ENCODE measurements at regions not wholly inside any gene's neighbourhood (a gene's known extent, or its start where the extent isn't known, plus 50 kb on each side); places are given as distances from the start of the nearest gene placed in this dataset.

DNA sequence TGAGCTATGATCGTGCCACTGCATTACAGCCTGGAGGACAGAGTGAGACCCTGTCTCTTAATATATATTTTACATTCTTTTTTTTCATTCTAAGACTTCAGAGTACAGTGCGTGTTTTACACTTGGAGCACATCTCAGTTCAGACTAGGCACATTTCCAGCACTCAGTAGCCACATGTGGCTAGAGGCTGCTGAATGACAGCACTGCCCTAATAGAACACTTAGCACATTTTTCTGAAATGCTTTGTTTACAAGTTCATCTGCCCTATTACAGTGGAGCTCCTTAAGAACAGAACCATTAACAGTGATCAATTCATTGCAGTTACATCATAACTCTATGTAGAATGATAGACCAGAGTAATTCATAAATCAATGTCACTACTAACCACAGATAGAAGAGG lies 138.1 kb downstream of the SUCLG1 start:
- POLR2A ChIA-PET = no interaction called here
- no peaks in the 10 kb centered on the region for H3K9me3 ChIP-seq (ENCODE audit: control insufficient read depth, insufficient read depth, low read depth, low read length)
- 0 out of 2 replicates have a peak, but pooled peaks cover 2% of the 10 kb centered on the region for H3K27me3 ChIP-seq (ENCODE audit: control insufficient read depth, insufficient read depth, low read length)
- H3K4me3 ChIP-seq (ENCODE audit: low read depth in 2 of 2, low read length in 2 of 2) = no peak overlapping the region
- intact Hi-C loops (cut with micrococcal nuclease; ENCODE audit: unreplicated experiment) (no loop called here), in situ Hi-C loops (cut with HindIII; ENCODE audit: low pct_unique_long_range_greater_than_20kb, low sequenced_read_pairs) (no loop called here)
- no peak for TF ChIP-seq REST (IDR thresholded peaks at IDR 0.05; ENCODE audit: insufficient read depth in 1 of 2, low read depth in 2 of 2, low read length in 1 of 2)
- TF ChIP-seq, protein P1, sequence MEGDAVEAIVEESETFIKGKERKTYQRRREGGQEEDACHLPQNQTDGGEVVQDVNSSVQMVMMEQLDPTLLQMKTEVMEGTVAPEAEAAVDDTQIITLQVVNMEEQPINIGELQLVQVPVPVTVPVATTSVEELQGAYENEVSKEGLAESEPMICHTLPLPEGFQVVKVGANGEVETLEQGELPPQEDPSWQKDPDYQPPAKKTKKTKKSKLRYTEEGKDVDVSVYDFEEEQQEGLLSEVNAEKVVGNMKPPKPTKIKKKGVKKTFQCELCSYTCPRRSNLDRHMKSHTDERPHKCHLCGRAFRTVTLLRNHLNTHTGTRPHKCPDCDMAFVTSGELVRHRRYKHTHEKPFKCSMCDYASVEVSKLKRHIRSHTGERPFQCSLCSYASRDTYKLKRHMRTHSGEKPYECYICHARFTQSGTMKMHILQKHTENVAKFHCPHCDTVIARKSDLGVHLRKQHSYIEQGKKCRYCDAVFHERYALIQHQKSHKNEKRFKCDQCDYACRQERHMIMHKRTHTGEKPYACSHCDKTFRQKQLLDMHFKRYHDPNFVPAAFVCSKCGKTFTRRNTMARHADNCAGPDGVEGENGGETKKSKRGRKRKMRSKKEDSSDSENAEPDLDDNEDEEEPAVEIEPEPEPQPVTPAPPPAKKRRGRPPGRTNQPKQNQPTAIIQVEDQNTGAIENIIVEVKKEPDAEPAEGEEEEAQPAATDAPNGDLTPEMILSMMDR (IDR thresholded peaks at IDR 0.05) = no peak
- TF ChIP-seq POLR2AphosphoS5 (IDR thresholded peaks at IDR 0.05; ENCODE audit: low read depth, low read length) = no peak
- TF ChIP-seq SIN3A (IDR thresholded peaks at IDR 0.05; ENCODE audit: borderline replicate concordance, insufficient read depth, low read depth, low read length) = no peak
- TF ChIP-seq TCF7L2 (IDR thresholded peaks at IDR 0.05; ENCODE audit: low read depth, low read length) = no peak
- no peaks in the 10 kb centered on the region for H3K4me1 ChIP-seq (ENCODE audit: control insufficient read depth, insufficient read depth, low read length)
- H3K36me3 ChIP-seq (ENCODE audit: control insufficient read depth, insufficient read depth, low read length) = no peaks in the 10 kb centered on the region
- ATAC-seq = no peak
- DNase-seq (ENCODE audit: low read depth, low spot score) = no peak
- CTCF ChIA-PET = no interaction called here
- BruUV-seq (replicated peaks) = no TSS peak
- H3K27ac ChIP-seq (ENCODE audit: low read length) = no peak overlapping the region

DNA sequence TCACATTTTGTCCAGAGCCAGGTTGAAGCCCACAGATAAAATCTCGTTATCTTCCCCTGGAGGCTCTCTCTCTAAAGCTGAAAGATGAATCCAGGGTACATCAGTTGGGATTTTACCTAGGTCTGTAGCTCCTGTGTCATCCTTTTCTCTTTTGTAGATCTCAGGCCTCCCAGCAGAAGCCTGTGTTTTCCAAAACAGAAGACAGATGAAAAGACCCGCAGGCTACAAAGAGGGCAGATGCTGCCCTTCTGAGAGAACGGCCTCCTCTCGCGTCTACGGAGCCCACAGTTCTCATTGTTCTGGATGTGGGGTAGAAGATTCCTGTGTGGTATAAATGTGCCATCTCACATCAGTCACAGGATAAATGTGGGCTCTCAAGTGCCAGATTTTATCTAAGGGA lies 139.5 kb downstream of the SUCLG1 start:
- ATAC-seq (no peak), DNase-seq (ENCODE audit: low read depth, low spot score) (no peak)
- TF ChIP-seq, protein P1 (IDR thresholded peaks at IDR 0.05) = no peak
- ChIA-PET CTCF (no interaction called here), POLR2A (no interaction called here)
- Histone ChIP-seq H3K4me1 (ENCODE audit: control insufficient read depth, insufficient read depth, low read length) (no peaks in the 10 kb centered on the region), H3K27me3 (ENCODE audit: control insufficient read depth, insufficient read depth, low read length) (0 out of 2 replicates have a peak, but pooled peaks cover 2% of the 10 kb centered on the region), H3K36me3 (ENCODE audit: control insufficient read depth, insufficient read depth, low read length) (no peaks in the 10 kb centered on the region), H3K27ac (ENCODE audit: low read length) (no peak overlapping the region), H3K9me3 (ENCODE audit: control insufficient read depth, insufficient read depth, low read depth, low read length) (no peaks in the 10 kb centered on the region), H3K4me3 (ENCODE audit: low read depth in 2 of 2, low read length in 2 of 2) (no peak overlapping the region)
- BruUV-seq (replicated peaks) = no TSS peak
- in situ Hi-C loops (cut with HindIII; ENCODE audit: low pct_unique_long_range_greater_than_20kb, low sequenced_read_pairs) = no loop called here
- intact Hi-C loops (cut with micrococcal nuclease; ENCODE audit: unreplicated experiment) = no loop called here

DNA sequence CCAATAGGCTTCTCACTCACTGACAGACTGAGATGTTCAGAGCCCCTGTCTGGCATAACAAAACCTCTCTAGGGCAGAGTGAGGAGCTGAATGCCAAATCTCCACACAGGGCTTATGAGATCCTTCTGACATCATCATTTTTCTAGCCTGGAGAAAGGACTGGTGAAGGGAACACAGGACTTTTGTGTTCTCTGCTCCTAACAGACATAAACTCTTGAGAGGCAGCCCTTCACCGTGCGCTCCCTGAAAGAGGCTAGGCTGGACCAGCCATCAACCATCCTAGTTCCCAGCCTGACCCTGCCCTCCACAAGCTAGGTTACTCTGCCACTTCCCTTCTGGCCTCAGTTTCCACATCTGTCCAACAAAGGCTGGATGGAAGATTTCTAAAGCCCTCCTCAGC lies 141.9 kb downstream of the SUCLG1 start:
- no peaks in the 10 kb centered on the region for H3K4me1 ChIP-seq (ENCODE audit: control insufficient read depth, insufficient read depth, low read length)
- CTCF ChIA-PET = no interaction called here
- POLR2A ChIA-PET = no interaction called here
- in situ Hi-C loops (cut with HindIII; ENCODE audit: low pct_unique_long_range_greater_than_20kb, low sequenced_read_pairs) = no loop called here
- H3K4me3 ChIP-seq (ENCODE audit: low read depth in 2 of 2, low read length in 2 of 2) = no peak overlapping the region
- no peak overlapping the region for H3K27ac ChIP-seq (ENCODE audit: low read length)
- no peaks in the 10 kb centered on the region for H3K9me3 ChIP-seq (ENCODE audit: control insufficient read depth, insufficient read depth, low read depth, low read length)
- intact Hi-C loops (cut with micrococcal nuclease; ENCODE audit: unreplicated experiment) = no loop called here
- ATAC-seq = no peak
- H3K27me3 ChIP-seq (ENCODE audit: control insufficient read depth, insufficient read depth, low read length) = peaks cover 2% of the 10 kb centered on the region; the same call in 1 of the 2 replicates
- BruUV-seq (replicated peaks) = no TSS peak
- TF ChIP-seq REST (IDR thresholded peaks at IDR 0.05; ENCODE audit: insufficient read depth in 1 of 2, low read depth in 2 of 2, low read length in 1 of 2) (no peak), TCF7L2 (IDR thresholded peaks at IDR 0.05; ENCODE audit: low read depth, low read length) (no peak), SIN3A (IDR thresholded peaks at IDR 0.05; ENCODE audit: borderline replicate concordance, insufficient read depth, low read depth, low read length) (no peak), POLR2AphosphoS5 (IDR thresholded peaks at IDR 0.05; ENCODE audit: low read depth, low read length) (no peak)
- TF ChIP-seq, protein P1 (IDR thresholded peaks at IDR 0.05) = no peak
- H3K36me3 ChIP-seq (ENCODE audit: control insufficient read depth, insufficient read depth, low read length) = no peaks in the 10 kb centered on the region
- DNase-seq (ENCODE audit: low read depth, low spot score) = no peak

All from Panc1 (cell line).